Uterus (tissue), 3 donors: ENCODE measurements at regions not wholly inside any gene's neighbourhood (a gene's known extent, or its start where the extent isn't known, plus 50 kb on each side); places are given as distances from the start of the nearest gene placed in this dataset.
"Not testable (repeated sequence)": the region's sequence is repeated elsewhere in the genome, so short reads cannot be mapped to it uniquely, and the experiment has no call there.

ENCODE experiments used
- DNase-seq, 2 donors: peaks; one replicate each; pipeline ENCODE4 v3.0.0-alpha.2; 2019 to 2020
- H3K27ac ChIP-seq, 2 donors: fragments of 200-600 bp; sonication (generic); 1 replicate in 1 of 2; 2 replicates in 1 of 2; pipeline ENCODE4 v1.5.1; 2016 to 2018
- H3K27me3 ChIP-seq, 2 donors: fragments of 200-600 bp; sonication (generic); one replicate each; pipeline ENCODE4 v1.5.1; 2018 to 2019; ENCODE audit warnings: control low read depth in 1 of 2
- H3K36me3 ChIP-seq, 2 donors: fragments of 200-600 bp; sonication (generic); one replicate each; pipeline ENCODE4 v1.5.1; 2019; ENCODE audit warnings: control low read depth in 1 of 2
- H3K4me1 ChIP-seq, 2 donors: fragments of 200-600 bp; sonication (generic); one replicate each; pipeline ENCODE4 v1.5.1; 2018 to 2019; ENCODE audit warnings: control low read depth in 1 of 2
- H3K4me3 ChIP-seq, 2 donors: fragments of 200-600 bp; sonication (generic); 1 replicate in 1 of 2; 2 replicates in 1 of 2; pipeline ENCODE4 v1.5.1; 2018 to 2019; ENCODE audit warnings: mild to moderate bottlenecking in 1 of 2
- H3K9me3 ChIP-seq, 2 donors: fragments of 200-600 bp; sonication (generic); one replicate each; pipeline ENCODE4 v1.5.1; 2019; ENCODE audit warnings: control low read depth in 1 of 2
- CTCF ChIP-seq, 4 experiments: fragments of 200-600 bp in 2 of 4; fragments of 450-650 bp in 2 of 4; sonication (generic) in 2 of 4; IDR thresholded peaks; one replicate each; pipeline ENCODE4 v1.5.1; 2016 to 2019; ENCODE audit warnings: antibody characterized with exemption in 4 of 4, mild to moderate bottlenecking in 2 of 4, moderate library complexity in 1 of 4
- POLR2A ChIP-seq, 2 donors: fragments of 450-650 bp; IDR thresholded peaks; one replicate each; pipeline ENCODE4 v1.6.1; 2016; ENCODE audit warnings: antibody characterized with exemption in 2 of 2, mild to moderate bottlenecking in 1 of 2, moderate library complexity in 1 of 2
- intact Hi-C: fragments of 100-400 bp; cut with DNase I; formaldehyde crosslinking; loops from one replicate; pipeline ENCODE4 v1.15.1; 2023; ENCODE audit warnings: low total_unique reads
- donor health status: DM: yes; HTN: yes; CAD: no.

GRCh38 chr6:101181006-101181405 lies 212.5 kb upstream of the GRIK2 start:
- intact Hi-C loops: no loop called here
- H3K9me3 ChIP-seq: no peaks in the 10 kb centered on the region
- no peaks in the 10 kb centered on the region for H3K27me3 ChIP-seq
- H3K4me1 ChIP-seq: no peaks in the 10 kb centered on the region
- TF ChIP-seq CTCF (IDR thresholded peaks at IDR 0.05) (no peak), POLR2A (IDR thresholded peaks at IDR 0.05) (no peak)
- DNase-seq: no peak
- H3K27ac ChIP-seq: no peak overlapping the region
- no peaks in the 10 kb centered on the region for H3K36me3 ChIP-seq
- no peak overlapping the region for H3K4me3 ChIP-seq

GRCh38 chr6:101188285-101188798 lies 205.2 kb upstream of the GRIK2 start:
- H3K27me3 ChIP-seq, DNase-seq, H3K27ac ChIP-seq, H3K4me1 ChIP-seq, H3K9me3 ChIP-seq, intact Hi-C loops, H3K4me3 ChIP-seq, H3K36me3 ChIP-seq: not testable (repeated sequence)

- H3K9me3 ChIP-seq: no peaks in the 10 kb centered on the region
- H3K36me3 ChIP-seq: no peaks in the 10 kb centered on the region
- no peak for DNase-seq
- TF ChIP-seq CTCF (IDR thresholded peaks at IDR 0.05): no peak
- no peak for TF ChIP-seq POLR2A (IDR thresholded peaks at IDR 0.05)
- intact Hi-C loops: no loop called here
- H3K4me1 ChIP-seq: no peaks in the 10 kb centered on the region
- H3K27me3 ChIP-seq: no peaks in the 10 kb centered on the region
- H3K27ac ChIP-seq: no peak overlapping the region
- H3K4me3 ChIP-seq: no peak overlapping the region
Measured at GRCh38 chr6:101195588-101195987, 197.9 kb upstream of the GRIK2 start.

- Histone ChIP-seq H3K36me3 (no peaks in the 10 kb centered on the region), H3K27me3 (no peaks in the 10 kb centered on the region), H3K9me3 (no peaks in the 10 kb centered on the region), H3K27ac (no peak overlapping the region), H3K4me3 (no peak overlapping the region), H3K4me1 (no peaks in the 10 kb centered on the region)
- DNase-seq: no peak
- no peak for TF ChIP-seq POLR2A (IDR thresholded peaks at IDR 0.05)
- no peak for TF ChIP-seq CTCF (IDR thresholded peaks at IDR 0.05)
- intact Hi-C loops: no loop called here
Measured at GRCh38 chr6:101199441-101199840, 194.1 kb upstream of the GRIK2 start.

- DNase-seq: no peak
- Histone ChIP-seq H3K36me3 (no peaks in the 10 kb centered on the region), H3K27ac (no peak overlapping the region), H3K27me3 (no peaks in the 10 kb centered on the region), H3K9me3 (no peaks in the 10 kb centered on the region), H3K4me3 (no peak overlapping the region), H3K4me1 (no peaks in the 10 kb centered on the region)
- TF ChIP-seq CTCF (IDR thresholded peaks at IDR 0.05) (no peak), POLR2A (IDR thresholded peaks at IDR 0.05) (no peak)
- intact Hi-C loops: no loop called here
Measured at GRCh38 chr6:101202867-101203374, 190.6 kb upstream of the GRIK2 start.

GRCh38 chr6:101203664-101204063 lies 189.8 kb upstream of the GRIK2 start:
- no peaks in the 10 kb centered on the region for H3K9me3 ChIP-seq
- H3K27me3 ChIP-seq: no peaks in the 10 kb centered on the region
- DNase-seq: no peak
- H3K4me3 ChIP-seq: no peak overlapping the region
- intact Hi-C loops: no loop called here
- TF ChIP-seq POLR2A (IDR thresholded peaks at IDR 0.05) (no peak), CTCF (IDR thresholded peaks at IDR 0.05) (no peak)
- H3K4me1 ChIP-seq: no peaks in the 10 kb centered on the region
- H3K36me3 ChIP-seq: no peaks in the 10 kb centered on the region
- H3K27ac ChIP-seq: no peak overlapping the region
